Activated CD4-positive, alpha-beta T cell treated with anti-CD3 and anti-CD28 coated beads, Interleukin-10, Interleukin-2, amounts not matched to agents 100 ng/mL and 50 ng/mL, durations not matched to agents 16 hours and 8 hours (primary cell): ENCODE measurements at regions not wholly inside any gene's neighbourhood (a gene's known extent, or its start where the extent isn't known, plus 50 kb on each side); places are given as distances from the start of the nearest gene placed in this dataset.
A peak's percentile ranks its signal among the peaks of the same experiment; 100 is the strongest.
"Not testable (repeated sequence)": the region's sequence is repeated elsewhere in the genome, so short reads cannot be mapped to it uniquely, and the experiment has no call there.

Source experiments
- DNase-seq: peaks from one replicate; pipeline ENCODE4 v3.0.0-alpha.2; 2020

GRCh38 chr11:122604621-122605020 lies 50.9 kb upstream of the UBASH3B start:
- no peak for DNase-seq

DNA sequence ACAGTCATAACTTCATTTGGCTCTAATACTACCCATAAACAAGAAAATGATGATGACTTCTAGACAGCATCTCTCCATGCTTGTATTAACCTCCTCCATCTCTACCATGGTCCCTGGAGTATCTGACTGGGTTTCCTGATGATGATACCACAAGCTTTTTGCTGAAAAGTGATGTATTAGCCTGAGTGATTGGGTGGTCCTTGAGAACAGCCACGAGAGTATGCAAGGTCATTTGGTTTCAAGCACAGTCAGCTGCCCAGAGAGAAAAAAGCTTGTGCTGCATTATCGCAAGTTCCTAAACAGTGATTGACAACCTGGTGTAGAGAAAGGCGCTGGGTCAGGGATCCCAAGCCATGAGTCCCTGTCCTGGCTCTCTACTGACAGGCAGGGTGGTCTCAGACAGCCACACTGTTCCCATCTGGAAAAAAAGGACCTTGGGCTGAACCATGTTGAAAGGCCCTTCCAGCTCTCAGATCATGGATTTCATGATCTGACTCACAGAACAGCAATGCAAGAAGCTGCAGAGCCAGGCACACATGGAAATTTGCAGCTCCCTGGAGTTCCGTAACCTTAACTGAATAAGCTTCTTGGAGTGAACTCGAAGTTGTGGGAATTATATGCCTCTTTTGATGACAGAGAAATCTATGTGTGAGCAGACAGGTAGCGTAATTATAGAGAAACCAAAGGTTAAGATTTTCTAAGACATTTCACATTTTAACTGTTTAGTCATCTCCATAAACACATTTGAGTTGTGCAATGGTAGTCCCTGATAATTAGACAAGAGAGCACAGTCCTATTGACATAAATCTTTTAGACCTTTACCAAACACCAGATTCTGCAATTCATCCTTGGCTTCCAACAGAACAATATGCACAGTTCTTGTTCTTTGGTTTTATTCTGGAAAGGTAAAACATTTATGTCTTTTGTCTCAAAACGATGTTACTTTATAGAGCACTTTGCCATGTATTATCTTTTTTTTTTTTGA lies 54.1 kb upstream of the UBASH3B start:
- no peak for DNase-seq

- no peak for DNase-seq
These were observed 55.2 kb upstream of the UBASH3B start for GRCh38 chr11:122600290-122600689.

DNA sequence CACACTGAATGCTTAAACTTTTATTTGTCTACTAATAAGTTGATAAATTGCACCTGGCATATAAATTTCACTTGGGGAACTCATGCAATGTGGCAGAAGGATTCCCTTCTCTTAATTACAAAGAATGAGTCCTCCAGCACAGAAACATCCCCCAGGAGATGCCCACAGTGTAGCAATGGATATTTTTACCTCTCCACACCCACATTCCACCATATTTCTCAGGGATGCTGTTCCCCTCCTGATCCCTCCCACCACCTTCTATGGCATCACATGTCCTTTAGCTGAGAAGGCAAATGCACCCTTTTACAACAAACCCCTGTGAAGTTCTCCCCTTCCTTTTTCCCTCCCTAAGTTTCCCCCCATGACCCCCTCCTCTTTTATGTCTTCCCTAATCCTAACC lies 56.1 kb upstream of the UBASH3B start:
- no peak for DNase-seq

DNA sequence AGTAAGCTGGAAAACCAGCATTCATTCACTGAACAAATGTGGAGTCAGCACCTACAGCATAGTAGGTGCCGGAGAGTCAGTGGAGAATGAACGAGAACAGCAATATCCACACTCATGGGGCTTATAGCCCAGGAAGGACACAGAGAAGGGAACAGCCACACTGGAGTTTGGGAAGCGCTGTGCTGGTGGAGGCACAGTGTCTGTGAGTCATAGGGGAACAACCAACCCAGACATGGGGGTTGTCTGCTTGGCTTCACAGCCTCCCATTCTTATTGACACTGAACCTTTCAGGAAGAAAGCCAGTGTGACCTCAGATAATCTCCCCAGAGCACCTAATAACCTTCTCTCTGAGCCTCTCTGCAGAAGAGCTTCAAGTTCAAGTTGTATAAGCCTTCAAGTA lies 56.6 kb upstream of the UBASH3B start:
- no peak for DNase-seq

DNA sequence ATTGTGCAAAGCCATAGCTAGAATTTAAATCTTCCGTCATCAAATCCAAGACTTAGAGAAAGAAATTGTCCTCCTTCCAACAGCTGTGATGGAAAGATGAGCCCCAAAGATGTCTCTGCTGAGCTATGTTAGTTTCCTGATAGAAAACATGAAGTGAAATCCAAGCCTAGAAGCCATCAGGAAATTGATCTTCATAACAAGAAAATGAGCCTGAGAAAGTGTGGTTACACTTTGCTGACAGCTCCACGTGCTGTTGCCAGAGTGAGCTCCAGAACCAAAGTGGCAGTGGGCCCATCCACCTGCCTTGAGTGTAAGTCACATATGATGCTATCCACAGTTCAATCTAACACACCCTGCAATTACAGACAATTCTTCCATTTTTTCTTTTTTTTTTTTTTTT lies 58.0 kb upstream of the UBASH3B start:
- no peak for DNase-seq

GRCh38 chr11:122594986-122595645 lies 60.4 kb upstream of the UBASH3B start:
- DNase-seq = no peak

- DNase-seq = peak; percentile 34
These were observed 61.8 kb upstream of the UBASH3B start for GRCh38 chr11:122593473-122594420.

- no peak for DNase-seq
These were observed 62.9 kb upstream of the UBASH3B start for GRCh38 chr11:122592641-122593040.

GRCh38 chr11:122584670-122585069 lies 70.9 kb upstream of the UBASH3B start:
- DNase-seq = no peak

- not testable (repeated sequence) for DNase-seq
These were observed 75.5 kb upstream of the UBASH3B start for GRCh38 chr11:122580071-122580470.

- peak; percentile 6 for DNase-seq
These were observed 77.2 kb upstream of the UBASH3B start for GRCh38 chr11:122578171-122578825.

- DNase-seq = no peak
These were observed 82.9 kb upstream of the UBASH3B start for GRCh38 chr11:122572592-122572991.

- DNase-seq = no peak
These were observed 91.8 kb upstream of the UBASH3B start for GRCh38 chr11:122563761-122564160.

- peak; percentile 15 for DNase-seq
These were observed 95.7 kb upstream of the UBASH3B start for GRCh38 chr11:122559734-122560382.

- not testable (repeated sequence) for DNase-seq
These were observed 96.3 kb upstream of the UBASH3B start for GRCh38 chr11:122559218-122559617.

DNA sequence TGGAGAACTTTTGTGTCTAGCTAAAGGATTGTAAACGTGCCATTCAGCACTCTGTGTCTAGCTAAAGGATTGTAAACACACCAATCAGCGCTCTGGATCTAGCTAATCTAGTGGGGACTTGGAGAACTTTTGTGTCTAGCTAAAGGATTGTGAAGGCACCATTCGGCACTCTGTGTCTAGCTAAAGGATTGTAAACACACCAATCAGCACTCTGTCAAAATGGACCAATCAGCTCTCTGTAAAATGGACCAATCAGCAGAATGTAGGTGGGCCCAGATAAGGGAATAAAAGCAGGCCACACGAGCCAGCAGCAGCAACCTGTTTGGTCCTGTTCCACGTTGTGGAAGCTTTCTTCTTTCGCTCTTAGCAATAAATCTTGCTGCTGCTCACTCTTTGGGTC lies 98.4 kb upstream of the UBASH3B start:
- DNase-seq = not testable (repeated sequence)

- DNase-seq = peak; percentile 30
These were observed 98.9 kb upstream of the UBASH3B start for GRCh38 chr11:122556605-122557004.

GRCh38 chr11:122538060-122538459 lies 117.5 kb upstream of the UBASH3B start:
- no peak for DNase-seq

DNA sequence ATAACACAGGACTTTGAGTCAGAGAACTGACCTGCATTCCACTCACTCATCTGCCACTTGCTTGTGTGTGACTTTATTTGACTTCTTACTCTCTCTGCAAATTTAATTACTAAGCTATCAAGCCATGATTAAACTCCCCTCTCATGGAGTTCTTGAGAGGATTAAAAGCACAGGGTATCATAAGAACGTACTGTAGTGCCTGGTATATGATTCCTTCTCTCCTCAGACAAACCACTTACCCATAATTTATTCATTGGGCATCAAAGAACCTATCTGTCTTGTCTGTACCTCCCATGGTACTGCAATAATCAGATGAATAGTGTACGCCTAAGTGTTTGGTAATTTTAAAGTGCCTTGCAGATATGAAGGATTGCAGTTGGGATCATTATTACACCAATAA lies 130.6 kb upstream of the UBASH3B start:
- no peak for DNase-seq

GRCh38 chr11:122523846-122524805 lies 131.4 kb upstream of the UBASH3B start:
- no peak for DNase-seq
